ENCODE measurements at regions not wholly inside any gene's neighbourhood (a gene's known extent, or its start where the extent isn't known, plus 50 kb on each side); places are given as distances from the start of the nearest gene placed in this dataset.

DNA sequence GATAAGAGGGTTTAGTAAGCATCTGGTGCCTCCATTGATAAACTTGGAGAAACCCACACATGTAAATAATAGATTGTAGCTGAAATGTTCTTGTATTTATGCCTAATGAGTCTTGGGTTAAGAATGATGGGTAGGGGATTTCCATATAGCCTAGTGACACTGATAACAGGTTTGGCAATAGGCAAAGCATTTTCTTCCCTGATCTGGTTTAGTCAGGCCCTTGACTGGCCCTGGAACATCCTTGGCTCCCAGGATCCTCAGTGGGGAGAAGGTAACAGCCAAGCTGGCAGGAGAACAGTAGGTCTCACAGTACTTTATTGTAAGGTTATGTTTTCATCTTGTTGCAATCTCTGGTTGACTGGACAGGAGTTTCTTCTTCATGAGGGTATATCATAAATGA is 228.4 kb downstream of the DIPK2A start:
- Histone ChIP-seq H3K36me3 (ENCODE audit: control insufficient read depth in 1 of 2, insufficient read depth in 2 of 2, low read length in 2 of 2) (no peaks in the 10 kb centered on the region), H2BK12ac (ENCODE audit: low read length) (no peak overlapping the region), H2AFZ (ENCODE audit: insufficient read depth, low read length, poor library complexity) (no peak overlapping the region)

DNA sequence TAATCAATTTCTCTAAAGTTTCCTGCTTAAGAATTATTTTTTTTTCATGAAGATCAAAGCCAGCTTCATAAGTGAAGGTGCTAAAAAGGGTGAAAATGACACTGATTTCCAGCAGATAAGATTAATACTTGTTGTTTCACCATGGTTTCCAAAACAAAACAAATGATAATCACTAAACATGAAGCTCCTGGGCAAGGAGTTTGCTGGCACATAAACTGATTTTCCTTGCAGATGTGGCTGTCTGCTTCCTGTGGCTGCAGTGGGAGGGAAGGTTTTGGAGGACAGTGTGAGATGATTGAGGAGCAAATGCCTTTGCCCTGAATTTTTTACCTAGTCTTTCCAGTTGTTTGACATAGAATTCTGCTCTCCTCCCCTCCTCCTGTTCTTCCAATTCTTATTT is 228.8 kb downstream of the DIPK2A start:
- Histone ChIP-seq H3K4ac (ENCODE audit: low read depth, low read length) (no peak overlapping the region), H3K9me3 (ENCODE audit: insufficient read depth, low read depth, low read length) (no peaks in the 10 kb centered on the region), H3K4me1 (ENCODE audit: control insufficient read depth in 1 of 2, insufficient read depth in 2 of 2, low read length in 2 of 2) (no peaks in the 10 kb centered on the region), H4K91ac (ENCODE audit: low read depth, low read length) (no peak overlapping the region), H2BK120ac (ENCODE audit: insufficient read depth, low read length, poor library complexity) (no peak overlapping the region), H3K14ac (ENCODE audit: low read length) (no peak overlapping the region), H3K27ac (ENCODE audit: low read depth, low read length) (no peak overlapping the region), H3K36me3 (ENCODE audit: control insufficient read depth in 1 of 2, insufficient read depth in 2 of 2, low read length in 2 of 2) (no peaks in the 10 kb centered on the region), H3K79me2 (ENCODE audit: control insufficient read depth, insufficient read depth, low read length, poor library complexity) (no peaks in the 10 kb centered on the region), H3K27me3 (ENCODE audit: insufficient read depth, low read length) (no peaks in the 10 kb centered on the region), H3K4me3 (ENCODE audit: low read depth, low read length) (no peak overlapping the region), H3K79me1 (ENCODE audit: low read length) (no peaks in the 10 kb centered on the region), H4K8ac (ENCODE audit: low read depth, low read length) (no peak overlapping the region), H3K4me2 (ENCODE audit: low read length) (no peak overlapping the region), H2BK5ac (ENCODE audit: low read depth, low read length, poor library complexity) (no peak overlapping the region), H3K9ac (ENCODE audit: low read length) (no peak overlapping the region), H2AFZ (ENCODE audit: insufficient read depth, low read length, poor library complexity) (no peak overlapping the region), H3K23ac (ENCODE audit: low read length) (no peak overlapping the region), H2AK5ac (ENCODE audit: low read length) (no peak overlapping the region), H3K18ac (ENCODE audit: low read length) (no peak overlapping the region), H2BK12ac (ENCODE audit: low read length) (no peak overlapping the region), H4K12ac (ENCODE audit: low read depth, low read length) (no peak overlapping the region)
- DNase-seq, result peak in 1 of 2 donors; percentile 1

More for the DNA sequence above, 228.4 kb downstream of the DIPK2A start:
- Histone ChIP-seq H2AK5ac (ENCODE audit: low read length) (no peak overlapping the region), H2BK120ac (ENCODE audit: insufficient read depth, low read length, poor library complexity) (no peak overlapping the region), H3K14ac (ENCODE audit: low read length) (no peak overlapping the region), H4K12ac (ENCODE audit: low read depth, low read length) (no peak overlapping the region), H3K4me2 (ENCODE audit: low read length) (no peak overlapping the region), H3K27me3 (ENCODE audit: insufficient read depth, low read length) (no peaks in the 10 kb centered on the region), H3K27ac (ENCODE audit: low read depth, low read length) (no peak overlapping the region), H3K4ac (ENCODE audit: low read depth, low read length) (no peak overlapping the region), H4K8ac (ENCODE audit: low read depth, low read length) (no peak overlapping the region), H3K79me2 (ENCODE audit: control insufficient read depth, insufficient read depth, low read length, poor library complexity) (no peaks in the 10 kb centered on the region), H3K23ac (ENCODE audit: low read length) (no peak overlapping the region), H3K79me1 (ENCODE audit: low read length) (no peaks in the 10 kb centered on the region), H4K91ac (ENCODE audit: low read depth, low read length) (no peak overlapping the region), H3K9ac (ENCODE audit: low read length) (no peak overlapping the region), H3K4me1 (ENCODE audit: control insufficient read depth in 1 of 2, insufficient read depth in 2 of 2, low read length in 2 of 2) (no peaks in the 10 kb centered on the region), H3K4me3 (ENCODE audit: low read depth, low read length) (no peak overlapping the region), H3K9me3 (ENCODE audit: insufficient read depth, low read depth, low read length) (no peaks in the 10 kb centered on the region), H2BK5ac (ENCODE audit: low read depth, low read length, poor library complexity) (no peak overlapping the region), H3K18ac (ENCODE audit: low read length) (no peak overlapping the region)
- DNase-seq, result peak in 1 of 2 donors; percentile 18

DNA sequence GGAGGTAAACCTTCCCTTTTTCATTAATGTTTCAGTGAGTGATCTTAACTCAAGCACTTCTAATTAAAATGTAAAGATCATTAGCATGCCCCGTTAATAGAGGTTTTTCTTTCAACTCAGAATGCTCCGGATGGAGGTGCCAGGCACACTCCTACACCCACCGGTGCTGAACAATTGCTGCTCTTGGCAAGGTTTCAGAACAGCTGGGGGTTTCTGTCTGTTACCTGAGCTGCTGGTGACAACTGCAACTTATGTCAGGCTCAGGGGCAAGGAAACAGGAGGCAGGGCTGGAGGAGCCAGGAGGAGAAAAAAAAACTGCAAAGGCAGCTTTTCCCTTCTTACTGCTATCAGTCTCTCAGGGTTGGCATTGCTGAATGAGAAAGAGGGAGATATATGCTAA is 250.1 kb downstream of the DIPK2A start:
- H3K4me3 ChIP-seq (ENCODE audit: low read depth, low read length), result no peak overlapping the region
- H3K4me1 ChIP-seq (ENCODE audit: control insufficient read depth in 1 of 2, insufficient read depth in 2 of 2, low read length in 2 of 2), result no peaks in the 10 kb centered on the region
- H2AFZ ChIP-seq (ENCODE audit: insufficient read depth, low read length, poor library complexity), result no peak overlapping the region
- H3K9me3 ChIP-seq (ENCODE audit: insufficient read depth, low read depth, low read length), result no peaks in the 10 kb centered on the region
- no peak overlapping the region for H3K18ac ChIP-seq (ENCODE audit: low read length)
- no peak for DNase-seq
- H3K23ac ChIP-seq (ENCODE audit: low read length), result no peak overlapping the region
- no peak overlapping the region for H2BK120ac ChIP-seq (ENCODE audit: insufficient read depth, low read length, poor library complexity)
- H4K8ac ChIP-seq (ENCODE audit: low read depth, low read length), result no peak overlapping the region
- no peak overlapping the region for H4K91ac ChIP-seq (ENCODE audit: low read depth, low read length)
- H2BK5ac ChIP-seq (ENCODE audit: low read depth, low read length, poor library complexity), result no peak overlapping the region
- WGBS (ENCODE audit: extremely low coverage, insufficient coverage, insufficient read length), result no CpG with 5 or more reads among the region's 3 CpGs
- no peaks in the 10 kb centered on the region for H3K27me3 ChIP-seq (ENCODE audit: insufficient read depth, low read length)
- H3K79me2 ChIP-seq (ENCODE audit: control insufficient read depth, insufficient read depth, low read length, poor library complexity), result no peaks in the 10 kb centered on the region
- H3K4me2 ChIP-seq (ENCODE audit: low read length), result no peak overlapping the region
- no peak overlapping the region for H3K27ac ChIP-seq (ENCODE audit: low read depth, low read length)
- no peak overlapping the region for H2BK12ac ChIP-seq (ENCODE audit: low read length)
- no peak overlapping the region for H4K12ac ChIP-seq (ENCODE audit: low read depth, low read length)
- peak overlapping the region; percentile 36 for H3K9ac ChIP-seq (ENCODE audit: low read length)
- H2AK5ac ChIP-seq (ENCODE audit: low read length), result no peak overlapping the region
- H3K36me3 ChIP-seq (ENCODE audit: control insufficient read depth in 1 of 2, insufficient read depth in 2 of 2, low read length in 2 of 2), result no peaks in the 10 kb centered on the region
- no peak overlapping the region for H3K14ac ChIP-seq (ENCODE audit: low read length)
- H3K4ac ChIP-seq (ENCODE audit: low read depth, low read length), result no peak overlapping the region
- no peaks in the 10 kb centered on the region for H3K79me1 ChIP-seq (ENCODE audit: low read length)

DNA sequence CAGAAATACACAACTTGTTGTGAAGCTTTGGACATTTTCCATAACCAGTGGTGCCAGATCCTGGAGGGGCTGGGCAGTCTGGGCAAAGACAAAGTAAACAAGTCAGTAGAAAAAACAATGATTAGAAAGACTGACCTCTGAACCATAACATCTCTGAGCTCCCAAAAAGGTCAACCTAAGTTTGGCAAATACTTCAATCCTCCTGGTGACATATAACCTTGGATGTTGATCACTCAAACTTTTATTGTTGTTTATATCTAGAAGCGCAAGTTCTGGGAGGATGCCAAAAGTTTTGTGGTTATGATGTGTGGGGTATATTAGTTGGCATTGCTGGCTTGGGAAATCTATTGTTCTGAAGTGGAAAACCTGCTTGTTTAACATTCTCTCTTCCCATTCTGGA is 257.7 kb downstream of the DIPK2A start:
- no peaks in the 10 kb centered on the region for H3K27me3 ChIP-seq (ENCODE audit: insufficient read depth, low read length)
- WGBS (ENCODE audit: extremely low coverage, insufficient coverage, insufficient read length), result no CpG with 5 or more reads among the region's 1 CpG
- no peak overlapping the region for H2AFZ ChIP-seq (ENCODE audit: insufficient read depth, low read length, poor library complexity)
- no peak for DNase-seq
- no peak overlapping the region for H2BK120ac ChIP-seq (ENCODE audit: insufficient read depth, low read length, poor library complexity)
- no peak overlapping the region for H3K23ac ChIP-seq (ENCODE audit: low read length)
- no peaks in the 10 kb centered on the region for H3K36me3 ChIP-seq (ENCODE audit: control insufficient read depth in 1 of 2, insufficient read depth in 2 of 2, low read length in 2 of 2)
- H3K9ac ChIP-seq (ENCODE audit: low read length), result no peak overlapping the region
- H3K79me1 ChIP-seq (ENCODE audit: low read length), result no peaks in the 10 kb centered on the region
- H3K79me2 ChIP-seq (ENCODE audit: control insufficient read depth, insufficient read depth, low read length, poor library complexity), result no peaks in the 10 kb centered on the region
- H2BK5ac ChIP-seq (ENCODE audit: low read depth, low read length, poor library complexity), result no peak overlapping the region
- no peak overlapping the region for H3K4ac ChIP-seq (ENCODE audit: low read depth, low read length)
- H3K14ac ChIP-seq (ENCODE audit: low read length), result no peak overlapping the region
- H3K4me1 ChIP-seq (ENCODE audit: control insufficient read depth in 1 of 2, insufficient read depth in 2 of 2, low read length in 2 of 2), result no peaks in the 10 kb centered on the region
- no peak overlapping the region for H3K27ac ChIP-seq (ENCODE audit: low read depth, low read length)
- no peak overlapping the region for H4K12ac ChIP-seq (ENCODE audit: low read depth, low read length)
- no peak overlapping the region for H3K4me3 ChIP-seq (ENCODE audit: low read depth, low read length)
- H4K91ac ChIP-seq (ENCODE audit: low read depth, low read length), result no peak overlapping the region
- no peak overlapping the region for H3K18ac ChIP-seq (ENCODE audit: low read length)
- no peaks in the 10 kb centered on the region for H3K9me3 ChIP-seq (ENCODE audit: insufficient read depth, low read depth, low read length)
- no peak overlapping the region for H3K4me2 ChIP-seq (ENCODE audit: low read length)
- H2BK12ac ChIP-seq (ENCODE audit: low read length), result no peak overlapping the region
- no peak overlapping the region for H2AK5ac ChIP-seq (ENCODE audit: low read length)
- H4K8ac ChIP-seq (ENCODE audit: low read depth, low read length), result no peak overlapping the region

DNA sequence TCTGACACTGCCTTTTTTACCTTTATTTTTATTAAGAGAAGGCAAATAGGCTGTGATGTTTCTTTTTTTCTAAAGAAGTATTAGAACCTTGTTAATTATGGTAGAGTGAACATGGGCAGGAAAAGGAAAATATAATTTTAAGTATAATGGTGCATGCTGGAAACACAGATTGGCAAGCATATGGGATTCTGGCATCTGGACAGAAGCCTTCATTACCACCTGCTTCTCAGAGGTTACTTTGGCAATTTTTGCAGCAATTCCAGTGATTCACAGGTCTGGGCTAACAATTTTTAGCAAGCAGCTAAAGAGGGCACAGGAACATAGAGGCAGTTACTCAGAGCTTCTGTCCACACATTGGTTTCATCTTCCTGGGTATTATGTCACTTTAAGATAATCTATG is 258.3 kb downstream of the DIPK2A start:
- H3K36me3 ChIP-seq (ENCODE audit: control insufficient read depth in 1 of 2, insufficient read depth in 2 of 2, low read length in 2 of 2), result no peaks in the 10 kb centered on the region
- H2BK5ac ChIP-seq (ENCODE audit: low read depth, low read length, poor library complexity), result no peak overlapping the region
- H4K91ac ChIP-seq (ENCODE audit: low read depth, low read length), result no peak overlapping the region
- no peaks in the 10 kb centered on the region for H3K4me1 ChIP-seq (ENCODE audit: control insufficient read depth in 1 of 2, insufficient read depth in 2 of 2, low read length in 2 of 2)
- no peak overlapping the region for H3K4me3 ChIP-seq (ENCODE audit: low read depth, low read length)
- H3K4ac ChIP-seq (ENCODE audit: low read depth, low read length), result no peak overlapping the region
- DNase-seq, result no peak
- no peak overlapping the region for H3K4me2 ChIP-seq (ENCODE audit: low read length)
- H3K27me3 ChIP-seq (ENCODE audit: insufficient read depth, low read length), result no peaks in the 10 kb centered on the region
- H4K8ac ChIP-seq (ENCODE audit: low read depth, low read length), result no peak overlapping the region
- H3K18ac ChIP-seq (ENCODE audit: low read length), result no peak overlapping the region
- H4K12ac ChIP-seq (ENCODE audit: low read depth, low read length), result no peak overlapping the region
- no peak overlapping the region for H2BK12ac ChIP-seq (ENCODE audit: low read length)
- no peak overlapping the region for H2AFZ ChIP-seq (ENCODE audit: insufficient read depth, low read length, poor library complexity)
- no peaks in the 10 kb centered on the region for H3K9me3 ChIP-seq (ENCODE audit: insufficient read depth, low read depth, low read length)
- no peak overlapping the region for H2AK5ac ChIP-seq (ENCODE audit: low read length)
- no peak overlapping the region for H3K23ac ChIP-seq (ENCODE audit: low read length)
- H2BK120ac ChIP-seq (ENCODE audit: insufficient read depth, low read length, poor library complexity), result no peak overlapping the region
- no peak overlapping the region for H3K27ac ChIP-seq (ENCODE audit: low read depth, low read length)
- no peaks in the 10 kb centered on the region for H3K79me2 ChIP-seq (ENCODE audit: control insufficient read depth, insufficient read depth, low read length, poor library complexity)
- H3K9ac ChIP-seq (ENCODE audit: low read length), result no peak overlapping the region
- no peaks in the 10 kb centered on the region for H3K79me1 ChIP-seq (ENCODE audit: low read length)
- H3K14ac ChIP-seq (ENCODE audit: low read length), result no peak overlapping the region
